NCI-H748 treated with DMSO at 0.1 percent for 48 hours (cell line): ENCODE measurements at regions not wholly inside any gene's neighbourhood (a gene's known extent, or its start where the extent isn't known, plus 50 kb on each side); places are given as distances from the start of the nearest gene placed in this dataset.

ENCODE experiments used
- DNase-seq: peaks from one replicate; lab custom pipeline; 2025; lab: John Stamatoyannopoulos, UW

DNA sequence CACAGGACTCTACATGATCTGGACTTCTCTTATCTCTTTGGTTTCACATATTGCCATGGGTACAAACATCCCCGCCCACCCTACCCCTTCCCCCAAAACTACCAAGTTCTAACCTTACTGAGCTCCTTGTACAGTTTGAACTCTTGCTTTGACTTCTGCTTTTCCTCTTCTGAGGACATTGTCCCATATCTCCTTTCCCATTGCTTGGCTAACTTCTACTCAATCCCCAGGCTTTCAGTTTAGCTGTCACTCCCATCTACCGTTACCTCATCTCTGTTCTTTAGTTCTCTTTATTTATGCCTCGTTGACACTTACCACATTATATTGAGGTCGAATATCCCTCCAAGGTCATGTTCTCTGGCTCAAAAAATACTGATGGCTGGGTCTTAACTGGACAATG, 393.5 kb upstream of the CADM1 start:
- DNase-seq: no peak

DNA sequence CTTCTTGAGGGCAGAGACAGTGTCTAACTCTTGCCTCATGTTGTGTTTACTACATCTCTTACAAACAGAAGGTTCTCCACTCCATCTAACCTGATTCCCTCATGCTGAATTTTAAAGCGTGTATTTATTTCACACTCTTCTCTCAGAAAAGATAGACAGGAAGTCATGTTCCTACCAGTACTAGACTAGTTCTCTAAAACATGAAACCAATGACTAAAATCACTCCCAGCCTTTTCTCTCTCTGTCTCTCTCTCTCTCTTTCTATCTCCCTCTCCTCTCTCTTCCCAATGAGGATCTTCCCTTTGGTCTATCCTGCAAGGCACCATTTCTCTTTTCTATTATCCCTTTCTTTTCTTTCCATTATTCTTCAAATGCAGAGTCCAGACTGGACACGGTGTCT, 391.9 kb upstream of the CADM1 start:
- no peak for DNase-seq

DNA sequence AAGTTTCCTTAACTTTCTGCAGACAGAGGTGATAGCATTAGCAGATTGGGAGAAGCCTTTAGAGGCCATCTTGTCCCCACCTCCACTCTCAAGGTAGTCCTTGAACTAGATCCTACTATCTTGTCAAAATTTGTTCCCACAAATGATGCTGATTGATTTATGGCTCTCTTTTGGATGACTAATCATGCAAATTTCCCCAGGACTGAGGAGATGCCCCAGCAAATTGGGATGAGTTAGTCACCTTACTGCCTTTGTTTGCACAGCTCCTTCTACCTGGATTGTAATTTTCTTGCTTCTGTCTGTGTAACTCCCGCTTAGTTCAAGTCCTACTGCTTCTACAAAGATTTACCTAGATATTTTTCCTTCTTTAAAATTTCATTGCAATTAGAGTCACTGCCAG, 391.4 kb upstream of the CADM1 start:
- DNase-seq: no peak

DNA sequence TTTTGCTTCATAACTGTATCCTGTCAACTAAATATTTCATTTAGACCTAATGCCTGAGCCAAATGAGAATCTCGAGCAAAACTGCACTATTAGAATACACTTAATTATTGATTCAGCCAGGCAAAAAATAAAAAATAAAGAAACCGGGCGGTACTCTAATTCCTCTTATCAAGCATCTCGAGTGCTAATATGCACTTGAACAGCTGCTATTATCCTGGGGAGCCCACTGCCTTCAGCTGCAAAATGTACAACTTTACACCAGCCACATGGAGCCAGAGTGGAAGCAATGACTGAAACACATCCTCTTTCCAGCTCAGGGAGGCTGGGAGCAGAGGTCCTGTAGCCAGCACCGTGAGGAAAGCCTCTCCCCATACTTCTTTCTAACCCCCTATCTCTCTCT, 390.0 kb upstream of the CADM1 start:
- DNase-seq: no peak

DNA sequence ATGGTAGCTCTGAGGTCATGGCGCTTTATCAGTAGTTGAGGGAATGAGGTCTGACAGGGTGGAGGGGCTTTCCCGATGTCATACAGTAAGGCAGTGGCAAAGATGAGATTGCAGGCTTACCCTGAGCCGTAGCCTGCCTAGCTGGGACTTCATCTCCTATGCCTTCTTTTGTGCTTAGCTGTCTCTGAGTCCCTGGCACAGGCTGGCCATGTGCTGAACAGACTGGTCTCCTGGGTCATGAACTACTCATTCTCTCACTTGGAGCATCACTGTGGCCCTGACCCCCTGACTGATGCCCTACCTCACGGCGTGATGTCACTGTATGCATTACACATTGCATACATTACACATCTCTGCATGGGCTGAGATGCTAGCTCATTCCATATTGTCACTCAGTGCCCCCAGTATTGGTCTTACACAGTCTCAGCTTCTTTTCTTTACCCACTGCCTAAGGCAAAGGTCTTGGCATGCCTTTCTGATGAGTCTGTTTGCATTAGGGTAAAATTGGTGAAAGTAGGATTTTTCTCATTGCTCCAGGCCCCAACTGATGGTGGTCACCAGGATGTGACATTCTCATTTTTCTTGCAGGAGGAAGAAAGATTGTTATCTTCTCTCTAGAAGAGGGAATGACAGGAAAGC, 389.4 kb upstream of the CADM1 start:
- DNase-seq: no peak

DNA sequence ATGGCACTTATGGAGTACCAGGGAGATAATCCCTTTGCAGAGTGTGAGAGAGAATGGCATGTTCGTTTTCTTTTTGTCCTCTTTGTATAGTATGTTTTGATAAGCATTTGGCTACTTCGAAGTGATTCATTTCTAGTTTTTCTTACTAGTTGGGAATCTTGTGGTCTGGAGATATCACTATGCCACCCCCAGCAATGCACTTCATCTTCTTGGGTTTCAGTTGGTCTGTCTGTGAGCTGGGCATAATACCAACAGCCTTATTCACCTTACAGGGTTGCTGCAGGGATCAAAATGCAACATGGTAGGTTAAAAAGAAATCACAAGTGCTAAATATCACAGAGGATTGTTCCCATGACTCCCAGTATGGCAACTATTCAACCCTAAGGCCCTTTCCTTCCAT, 387.8 kb upstream of the CADM1 start:
- DNase-seq: no peak

DNA sequence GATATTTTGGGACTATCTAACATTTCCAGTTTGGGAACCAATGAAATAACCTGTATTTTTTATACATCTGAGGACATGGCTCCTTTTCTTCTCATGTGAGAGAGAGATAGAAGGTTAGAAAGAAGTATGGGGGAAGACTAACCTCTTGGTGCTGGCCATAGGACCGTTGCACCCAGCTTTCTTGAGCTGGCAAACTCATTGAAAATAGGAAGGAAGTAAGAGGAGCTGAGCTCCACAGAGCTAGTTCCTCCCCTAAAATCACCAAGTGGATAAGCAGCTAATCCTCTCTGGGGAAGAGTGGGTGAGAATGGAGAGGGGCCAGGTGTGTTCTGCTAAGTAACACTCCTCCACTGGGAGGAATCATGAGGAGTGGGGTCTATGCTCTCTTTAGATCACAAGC, 387.4 kb upstream of the CADM1 start:
- no peak for DNase-seq

DNA sequence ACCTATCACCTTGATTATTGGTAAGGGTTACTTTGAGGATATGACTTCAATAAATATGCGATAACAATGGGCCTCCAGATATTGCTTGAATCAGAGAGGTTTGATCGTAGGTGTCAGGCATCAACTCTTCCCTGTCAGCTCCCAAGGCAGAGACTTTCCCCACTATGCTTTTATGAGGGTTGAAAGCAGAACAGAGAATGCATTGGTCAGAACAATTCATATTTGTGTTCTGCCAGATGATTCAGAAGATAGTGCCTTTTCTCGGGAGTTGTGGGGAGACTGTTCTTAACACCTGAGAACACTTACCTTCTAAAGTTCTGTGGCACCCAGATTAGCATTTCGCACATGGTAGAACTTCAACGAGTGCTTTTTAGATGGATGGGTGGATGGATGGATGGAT, 386.3 kb upstream of the CADM1 start:
- DNase-seq: no peak

DNA sequence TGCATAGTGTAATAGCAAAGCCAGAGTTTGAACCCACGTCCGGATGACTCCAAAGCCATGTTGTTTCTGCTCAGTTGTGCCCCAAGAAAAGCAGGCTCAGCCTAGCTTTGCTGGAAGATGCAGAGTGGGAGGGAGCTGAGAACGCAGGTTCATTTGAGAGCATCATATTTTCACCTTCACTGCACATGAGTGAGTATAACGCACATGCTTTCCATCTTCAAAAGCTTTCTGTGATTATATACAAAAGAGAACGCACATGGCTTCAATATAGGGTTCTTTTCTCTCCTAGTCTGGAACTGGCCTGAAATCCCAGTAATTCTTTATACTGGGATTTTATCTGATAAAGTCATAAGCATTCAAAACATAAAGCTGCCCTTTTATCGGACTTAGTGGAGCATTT, 385.5 kb upstream of the CADM1 start:
- no peak for DNase-seq

DNA sequence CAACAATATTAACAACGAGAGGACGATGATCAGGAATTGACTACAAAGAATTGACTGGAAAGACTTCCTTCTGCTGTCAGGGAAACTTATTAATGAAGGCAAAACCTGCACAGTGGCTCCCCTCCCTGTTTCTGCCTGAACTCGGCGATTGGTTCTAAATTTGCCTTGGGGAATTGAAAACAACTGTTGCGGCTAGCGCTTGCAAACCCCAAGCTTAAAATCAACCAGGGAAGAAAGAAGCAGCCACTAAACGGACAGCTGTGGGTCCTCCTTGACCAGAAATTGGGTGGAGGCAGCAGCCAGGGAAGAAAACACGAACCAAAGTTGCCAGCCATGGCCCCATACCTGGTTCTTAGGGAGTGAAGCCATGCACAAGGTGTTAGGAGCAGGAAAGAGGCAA, 383.5 kb upstream of the CADM1 start:
- no peak for DNase-seq

DNA sequence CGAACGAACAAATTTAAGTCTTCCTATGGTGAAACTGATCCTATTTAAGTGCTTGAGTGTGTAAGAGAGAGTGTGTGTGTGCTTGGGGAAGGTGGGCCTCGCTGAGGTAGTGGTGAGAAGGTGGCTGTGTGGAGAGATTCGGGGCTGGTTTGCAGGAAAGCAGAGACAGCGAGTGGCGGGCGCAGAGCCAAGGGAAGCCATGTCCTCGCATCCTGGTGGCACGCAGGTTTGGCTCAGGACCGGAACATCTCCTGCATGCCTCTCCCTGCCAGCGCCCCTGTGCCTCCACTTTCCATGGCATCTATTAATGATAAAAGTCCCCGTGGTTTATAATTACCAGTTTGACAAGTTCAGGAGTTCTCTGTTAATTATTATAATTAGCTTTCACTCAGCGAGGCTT, 383.1 kb upstream of the CADM1 start:
- DNase-seq: no peak

DNA sequence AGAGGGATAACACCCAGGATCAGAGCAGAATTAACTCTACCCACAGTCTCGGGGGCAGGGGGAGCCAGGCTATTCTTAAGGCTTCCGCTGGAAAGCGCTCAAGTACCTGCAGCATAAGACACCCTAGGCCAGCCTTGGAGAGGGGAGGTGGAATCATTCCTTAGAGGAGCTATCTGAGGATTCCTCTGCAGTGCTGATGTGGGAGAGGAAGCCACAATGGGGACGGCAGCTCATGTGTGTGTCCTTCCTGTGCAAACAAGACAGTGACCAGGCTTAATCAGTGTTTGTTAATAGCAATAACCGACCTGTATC, 382.2 kb upstream of the CADM1 start:
- DNase-seq: no peak

DNA sequence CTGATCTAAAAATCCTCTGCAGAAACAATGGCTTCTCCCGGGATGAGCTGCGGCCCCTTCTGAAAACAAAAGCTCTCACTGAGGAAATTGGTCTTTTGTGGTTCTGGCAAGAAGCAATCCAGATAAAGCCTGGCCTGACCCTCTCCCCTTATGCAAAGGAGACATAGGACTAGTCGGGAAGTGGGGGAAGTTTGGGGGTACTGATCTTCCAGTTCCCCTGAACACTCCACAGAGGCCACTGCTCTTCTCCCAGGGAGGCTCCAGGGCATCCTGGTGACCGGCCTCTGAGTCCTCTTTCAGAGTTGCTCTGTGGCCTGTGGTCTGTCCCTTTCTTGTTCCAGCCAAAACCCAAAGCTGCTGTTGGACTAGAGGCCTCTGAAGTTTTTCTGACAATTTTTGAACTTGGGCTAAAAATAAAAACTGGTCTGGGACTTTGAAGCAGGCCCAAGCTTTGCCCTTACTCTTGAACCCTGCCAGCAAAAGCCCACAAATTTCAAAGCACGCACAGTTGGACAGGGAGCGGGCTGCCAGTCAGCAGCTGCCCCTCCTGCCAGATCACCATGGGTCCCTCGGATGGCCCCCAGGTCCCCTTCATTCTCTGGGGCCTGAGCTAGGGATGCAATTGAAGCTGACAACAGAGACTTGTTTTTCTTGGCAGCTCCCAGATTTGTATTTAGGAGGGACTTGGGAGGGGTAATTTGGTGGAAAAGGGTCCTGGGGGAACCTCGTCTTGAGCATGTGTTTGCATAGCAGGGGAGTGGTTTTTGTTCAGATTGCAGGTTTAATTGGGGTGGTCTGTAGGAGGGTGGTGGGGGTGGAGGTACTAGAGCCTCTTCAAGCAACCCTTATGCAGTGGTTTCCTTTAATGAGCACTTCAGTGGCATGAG, 381.6 kb upstream of the CADM1 start:
- no peak for DNase-seq

DNA sequence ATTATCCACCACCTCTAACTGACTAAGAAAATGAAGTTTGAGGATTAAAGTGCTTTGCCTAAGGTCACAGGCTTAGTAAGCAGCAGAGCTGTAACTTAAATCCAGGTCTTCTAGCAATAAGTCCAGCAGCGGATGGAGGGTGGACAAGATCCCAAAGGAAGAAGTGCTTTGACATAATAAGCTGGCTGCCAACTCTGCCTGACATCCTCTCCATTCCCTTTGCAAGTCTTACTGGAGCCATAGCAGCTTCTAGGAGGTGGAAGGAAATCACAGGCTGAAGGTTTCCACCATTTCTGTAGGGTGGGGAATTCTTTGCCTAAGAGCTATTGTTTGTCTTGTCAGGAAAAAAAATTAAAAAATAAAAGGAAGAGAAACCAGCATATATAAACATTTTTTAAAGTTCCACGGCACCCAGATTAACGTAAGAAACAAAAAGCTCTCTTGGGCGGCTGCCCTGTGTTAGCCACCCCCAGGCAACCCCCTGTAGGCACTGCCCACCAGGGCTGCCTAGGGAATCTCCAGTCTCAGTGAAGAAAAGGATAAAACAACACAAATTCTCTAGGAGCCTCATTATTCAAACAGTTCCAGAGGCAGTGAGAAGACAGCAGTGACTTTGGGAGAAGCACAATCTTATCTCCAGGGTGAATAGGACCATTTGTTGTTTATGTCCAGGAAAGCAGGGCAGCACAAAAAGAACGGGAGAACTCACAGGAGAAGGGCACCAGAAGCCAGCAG, 380.8 kb upstream of the CADM1 start:
- no peak for DNase-seq

DNA sequence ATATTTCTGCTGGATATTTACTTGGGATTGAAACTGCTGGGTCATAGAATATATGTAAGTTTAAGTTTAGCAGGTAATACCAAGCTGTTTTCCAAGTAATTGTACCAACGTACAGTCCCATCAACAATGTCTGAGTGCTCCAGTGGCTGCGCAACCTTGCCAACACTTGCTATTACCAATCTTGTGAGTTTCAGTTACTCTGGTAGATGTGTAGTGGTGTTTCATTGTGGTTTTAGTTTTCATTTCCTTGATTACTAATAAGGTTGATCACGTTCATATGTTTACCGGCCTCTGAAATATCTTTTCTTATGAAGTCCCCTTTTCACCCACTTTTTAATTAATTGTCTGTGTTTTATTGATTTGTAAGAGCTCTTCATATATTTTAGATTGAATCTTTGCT, 370.6 kb upstream of the CADM1 start:
- no peak for DNase-seq

DNA sequence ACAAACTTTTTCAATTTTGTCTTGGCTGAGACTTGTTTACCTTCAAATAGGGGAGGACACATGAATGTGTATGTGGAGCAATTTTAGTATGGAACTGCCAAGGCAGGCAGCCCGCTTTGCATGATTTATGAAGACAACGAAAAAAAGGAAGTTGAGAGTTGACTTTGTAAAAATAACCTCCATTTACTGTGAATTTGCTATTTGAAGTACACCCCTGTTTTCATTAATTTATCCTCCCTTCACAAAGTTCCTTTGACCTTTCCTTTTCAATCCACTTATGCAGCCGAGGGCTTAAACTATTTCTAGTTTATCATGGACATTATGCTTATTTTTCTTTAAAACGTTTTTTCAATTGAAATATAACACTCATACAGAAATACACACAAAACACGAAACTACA, 369.6 kb upstream of the CADM1 start:
- DNase-seq: no peak

DNA sequence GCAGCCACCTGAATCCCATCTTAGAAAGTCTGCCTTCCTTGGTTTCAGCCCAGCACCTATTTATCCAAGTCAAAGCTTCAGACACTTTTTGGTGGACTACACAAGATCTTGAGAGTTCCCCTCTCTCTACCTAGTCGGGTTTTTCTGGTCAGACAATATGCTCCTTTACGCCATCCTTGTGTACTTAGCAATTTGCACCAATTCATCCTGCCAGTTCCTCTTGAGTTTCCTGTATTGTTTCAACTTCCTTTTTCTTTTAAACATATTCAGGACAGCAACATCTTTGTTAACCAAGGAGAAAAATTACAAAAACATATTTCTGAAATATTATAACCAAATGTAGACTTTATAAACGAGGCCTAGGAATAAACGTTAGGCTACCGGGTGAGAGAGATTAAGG, 368.2 kb upstream of the CADM1 start:
- peak; percentile 40 for DNase-seq

DNA sequence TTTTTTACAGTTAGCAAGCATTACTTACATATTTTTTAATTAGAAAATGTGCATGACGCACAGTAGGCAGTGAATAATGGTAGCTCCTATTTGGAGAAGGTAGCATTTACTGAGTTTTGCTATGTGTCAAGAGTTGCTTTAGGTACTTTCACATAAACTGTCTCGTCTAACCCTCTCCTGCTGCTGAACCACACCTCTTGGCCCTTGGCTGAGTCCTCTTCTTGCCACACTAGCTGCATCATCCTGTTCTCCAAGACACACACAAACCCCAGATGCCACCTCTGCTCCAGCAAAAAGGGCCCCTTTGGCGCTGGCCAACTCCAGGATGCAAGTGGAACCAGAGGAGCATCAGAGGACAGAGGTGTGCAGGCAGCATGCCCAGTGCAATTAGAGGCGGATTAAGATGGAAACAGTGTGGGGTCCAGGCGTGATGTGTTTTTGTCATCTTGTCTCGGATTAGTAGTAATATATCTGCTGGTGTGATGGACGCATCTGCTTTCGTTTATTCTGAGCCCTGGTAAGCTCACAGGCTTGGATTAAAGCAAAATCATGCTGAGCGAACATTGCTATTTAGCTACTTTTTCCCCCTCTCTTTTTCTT, 367.0 kb upstream of the CADM1 start:
- no peak for DNase-seq

DNA sequence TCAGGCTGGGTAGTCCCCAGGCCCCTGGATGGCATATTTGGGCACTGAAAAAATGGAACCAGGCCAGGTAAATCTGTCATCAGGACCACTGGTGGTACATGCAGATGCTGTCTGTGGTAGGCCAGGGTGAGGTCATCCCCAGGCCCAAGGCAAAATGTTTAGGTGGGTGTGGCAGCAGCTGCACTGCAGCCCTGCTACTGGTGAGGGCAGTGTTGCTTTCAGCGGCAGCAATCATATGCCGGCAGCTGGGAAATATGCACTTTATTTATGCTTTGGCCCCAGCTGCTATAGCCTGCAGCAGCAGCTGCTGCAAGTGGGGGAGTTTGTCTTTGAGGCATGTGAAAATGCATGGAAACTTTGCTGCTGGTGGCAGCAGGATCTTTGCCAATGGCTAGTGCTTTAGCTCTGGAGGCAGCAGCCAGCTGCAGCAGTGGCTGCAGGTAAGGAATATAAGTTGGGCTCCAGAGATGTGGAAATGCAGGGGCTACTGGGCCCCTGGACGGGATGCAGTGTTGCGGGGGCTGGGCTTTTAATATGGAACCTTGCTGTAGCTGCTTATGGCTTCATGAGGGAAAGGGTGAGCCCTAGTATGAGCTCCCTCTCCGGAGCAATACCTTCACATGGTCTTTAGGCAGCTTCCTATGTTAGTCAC, 365.7 kb upstream of the CADM1 start:
- DNase-seq: no peak

DNA sequence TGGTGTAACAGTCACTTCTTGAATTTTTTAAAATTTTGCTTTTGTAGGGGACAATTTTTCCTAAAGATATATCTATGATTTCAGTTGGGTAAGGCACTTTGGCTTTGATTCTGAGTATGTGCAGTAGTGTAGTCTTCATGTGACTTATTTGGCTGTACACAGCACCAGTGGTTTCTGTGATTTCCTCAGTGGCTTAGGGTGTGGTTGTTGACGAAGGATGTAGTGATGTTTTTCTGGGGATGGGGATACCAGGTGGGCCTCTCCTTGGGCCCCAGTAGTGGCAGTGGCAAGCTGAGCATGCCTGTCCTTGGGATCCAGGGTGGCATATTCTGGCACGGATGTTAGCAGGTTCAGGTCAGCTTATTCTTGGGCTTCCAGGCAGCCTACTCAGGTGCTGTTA, 364.9 kb upstream of the CADM1 start:
- no peak for DNase-seq

DNA sequence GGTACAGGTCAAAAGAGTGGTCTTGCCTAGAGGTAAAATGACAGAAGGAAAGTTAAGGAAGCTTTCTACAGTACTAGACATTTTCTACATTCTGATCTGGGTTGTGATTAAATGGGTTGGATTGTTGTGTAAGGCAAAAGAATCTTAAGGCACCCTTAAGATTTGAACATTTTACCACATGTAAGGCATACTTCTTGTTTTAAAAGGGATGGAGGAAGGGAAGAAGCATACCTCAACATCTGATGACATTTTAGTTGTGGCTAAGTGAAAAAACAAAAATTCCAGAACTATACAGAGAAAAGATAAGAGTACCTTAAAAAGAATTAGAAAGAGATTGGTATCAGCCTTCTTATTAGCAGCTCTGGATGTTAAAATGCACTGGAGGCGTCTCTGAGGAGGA, 356.0 kb upstream of the CADM1 start:
- no peak for DNase-seq

DNA sequence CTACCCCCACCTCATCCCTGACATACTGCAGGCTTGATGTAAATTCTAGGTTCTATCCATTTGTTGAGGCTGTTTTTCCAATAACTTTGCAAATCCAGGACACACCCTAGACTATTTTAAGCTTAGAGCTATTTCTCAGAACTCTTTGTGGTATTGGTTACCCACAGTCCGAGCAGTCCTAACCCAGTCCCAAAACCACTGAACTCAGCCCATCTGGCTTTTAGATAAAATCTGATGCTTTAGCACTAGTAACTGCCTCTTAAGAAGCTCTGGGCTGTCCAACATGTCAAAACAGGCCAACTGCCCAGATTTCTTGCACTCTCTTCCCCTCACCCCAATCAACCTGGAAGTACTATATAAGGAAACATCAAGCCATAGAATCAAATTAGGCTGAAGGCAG, 344.4 kb upstream of the CADM1 start:
- DNase-seq: no peak
